ENCODE measurements at regions not wholly inside any gene's neighbourhood (a gene's known extent, or its start where the extent isn't known, plus 50 kb on each side); places are given as distances from the start of the nearest gene placed in this dataset.
"Not testable (repeated sequence)": the region's sequence is repeated elsewhere in the genome, so short reads cannot be mapped to it uniquely, and the experiment has no call there.

DNA sequence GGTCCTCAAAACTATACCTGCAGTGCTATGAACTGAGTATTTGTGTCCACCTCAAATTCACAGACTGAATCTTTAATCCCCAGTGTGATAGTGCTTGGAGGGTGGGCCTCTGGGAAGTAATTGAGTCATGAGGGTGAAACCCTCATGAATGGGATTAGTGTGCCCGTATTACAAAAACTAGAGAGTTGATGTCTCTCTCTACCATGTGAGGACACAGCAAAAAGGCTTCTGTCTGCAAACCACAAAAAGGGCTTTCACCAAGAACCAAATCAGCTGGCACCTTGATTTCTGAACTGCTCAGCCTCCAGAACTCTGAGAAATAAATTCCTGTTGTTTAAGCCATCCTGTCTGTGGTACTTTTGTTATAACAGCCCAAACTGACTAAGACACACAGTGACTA lies 71.4 kb upstream of the PMPCB start:
- not testable (repeated sequence) for TF ChIP-seq EZH2phosphoT487 (IDR thresholded peaks at IDR 0.05; ENCODE audit: borderline replicate concordance, low read depth, low read length); CTCF (conservative IDR thresholded peaks at IDR 0.05; ENCODE audit: low read length)
